Endodermal cell (in vitro differentiated cells): ENCODE measurements at regions not wholly inside any gene's neighbourhood (a gene's known extent, or its start where the extent isn't known, plus 50 kb on each side); places are given as distances from the start of the nearest gene placed in this dataset.

Experiments
- DNase-seq: peaks from one replicate; pipeline ENCODE4 v3.0.0-alpha.2; 2017
- H3K27ac ChIP-seq: 2 replicates; pipeline ENCODE4 v1.5.1; 2013; ENCODE audit warnings: mild to moderate bottlenecking, low read depth, low read length, moderate library complexity
- H3K27me3 ChIP-seq: 2 replicates; pipeline ENCODE4 v1.6.1; 2013; ENCODE audit warnings: mild to moderate bottlenecking, low read length, moderate library complexity; ENCODE audit not compliant: insufficient read depth, control insufficient read depth, poor library complexity, severe bottlenecking
- H3K36me3 ChIP-seq: 2 replicates; pipeline ENCODE4 v1.7.0; 2013; ENCODE audit warnings: mild to moderate bottlenecking, low read length, moderate library complexity; ENCODE audit not compliant: control insufficient read depth, insufficient read depth
- H3K4me1 ChIP-seq: one replicate; pipeline ENCODE4 v1.7.0; 2013; ENCODE audit warnings: low read length; ENCODE audit not compliant: control insufficient read depth, insufficient read depth
- H3K4me3 ChIP-seq: 2 replicates; pipeline ENCODE4 v1.5.1; 2013; ENCODE audit warnings: mild to moderate bottlenecking, low read length, moderate library complexity
- H3K9ac ChIP-seq: 2 replicates; pipeline ENCODE4 v1.6.1; 2013; ENCODE audit warnings: mild to moderate bottlenecking, low read length, moderate library complexity; ENCODE audit not compliant: poor library complexity, severe bottlenecking; ENCODE audit errors: extremely low read depth
- H3K9me3 ChIP-seq: 2 replicates; pipeline ENCODE4 v1.6.1; 2013; ENCODE audit warnings: mild to moderate bottlenecking, low read length, moderate library complexity; ENCODE audit not compliant: control insufficient read depth
- H3K27ac Mint-ChIP-seq: 2 replicates; pipeline ENCODE4 v1.8.0; 2020; ENCODE audit warnings: mixed read lengths
- H3K27me3 Mint-ChIP-seq: 2 replicates; pipeline ENCODE4 v1.8.0; 2021; ENCODE audit warnings: mild to moderate bottlenecking, mixed read lengths; ENCODE audit not compliant: insufficient read depth
- H3K36me3 Mint-ChIP-seq: 2 replicates; pipeline ENCODE4 v1.8.0; 2020; ENCODE audit warnings: low read depth, mixed read lengths
- H3K4me1 Mint-ChIP-seq: 2 replicates; pipeline ENCODE4 v1.8.0; 2020; ENCODE audit warnings: mixed read lengths
- H3K4me3 Mint-ChIP-seq: 2 replicates; pipeline ENCODE4 v1.8.0; 2020; ENCODE audit warnings: mild to moderate bottlenecking, moderate library complexity, mixed read lengths
- H3K9me3 Mint-ChIP-seq: 2 replicates; pipeline ENCODE4 v1.8.0; 2020; ENCODE audit warnings: mild to moderate bottlenecking, mixed read lengths
- CTCF ChIP-seq: fragments of 200-600 bp; sonication (generic); conservative IDR thresholded peaks from 2 replicates; pipeline ENCODE4 v1.5.0; 2021; ENCODE audit warnings: antibody characterized with exemption, mild to moderate bottlenecking
- WGBS, 2 experiments: methylation state at CpG; one replicate each; pipeline versions ENCODE4 v1.1.5 to v1.1.7; 2013; ENCODE audit warnings: missing lambda C conversion rate in 2 of 2, mixed read lengths in 1 of 2; ENCODE audit not compliant: insufficient coverage in 1 of 2, insufficient read length in 1 of 2; 5-methylcytosine and 5-hydroxymethylcytosine counted together

- no peak overlapping the region for H3K9ac ChIP-seq
- Mint-ChIP-seq H3K4me3 (no peak overlapping the region), H3K27ac (no peak overlapping the region), H3K27me3 (no peaks in the 10 kb centered on the region), H3K36me3 (no peaks in the 10 kb centered on the region), H3K4me1 (peaks cover 5% of the 10 kb centered on the region), H3K9me3 (peaks cover 6% of the 10 kb centered on the region)
- H3K27ac ChIP-seq = no peak overlapping the region
- H3K9me3 ChIP-seq = peaks cover 6% of the 10 kb centered on the region
- H3K4me3 ChIP-seq = no peak overlapping the region
- 97 to 100% methylated on average over 1 of the region's 1 CpG for WGBS, 2 experiments
- TF ChIP-seq CTCF = no peak
- DNase-seq = no peak
- no peaks in the 10 kb centered on the region for H3K4me1 ChIP-seq
- H3K36me3 ChIP-seq = no peaks in the 10 kb centered on the region
- no peaks in the 10 kb centered on the region for H3K27me3 ChIP-seq
Observed at GRCh38 chr16:25426829-25427228, 169.2 kb upstream of the ZKSCAN2 start.

- Histone ChIP-seq H3K4me1 (no peaks in the 10 kb centered on the region), H3K9ac (no peak overlapping the region), H3K27ac (no peak overlapping the region), H3K27me3 (no peaks in the 10 kb centered on the region), H3K4me3 (no peak overlapping the region), H3K36me3 (no peaks in the 10 kb centered on the region), H3K9me3 (no peaks in the 10 kb centered on the region)
- peaks cover 5% of the 10 kb centered on the region for H3K4me1 Mint-ChIP-seq
- no peaks in the 10 kb centered on the region for H3K9me3 Mint-ChIP-seq
- H3K4me3 Mint-ChIP-seq = no peak overlapping the region
- TF ChIP-seq CTCF = no peak
- H3K27ac Mint-ChIP-seq = no peak overlapping the region
- no peak for DNase-seq
- H3K27me3 Mint-ChIP-seq = no peaks in the 10 kb centered on the region
- WGBS, 2 experiments = 90% methylated on average over 3 of the region's 3 CpGs
- H3K36me3 Mint-ChIP-seq = no peaks in the 10 kb centered on the region
Observed at GRCh38 chr16:25419681-25420080, 162.0 kb upstream of the ZKSCAN2 start.

GRCh38 chr16:25419153-25419552 is 161.5 kb upstream of the ZKSCAN2 start:
- no peak overlapping the region for H3K27ac Mint-ChIP-seq
- H3K4me1 Mint-ChIP-seq = peaks cover 2% of the 10 kb centered on the region
- H3K9ac ChIP-seq = no peak overlapping the region
- H3K9me3 Mint-ChIP-seq = no peaks in the 10 kb centered on the region
- no peaks in the 10 kb centered on the region for H3K36me3 Mint-ChIP-seq
- TF ChIP-seq CTCF = no peak
- H3K27me3 ChIP-seq = no peaks in the 10 kb centered on the region
- no peaks in the 10 kb centered on the region for H3K36me3 ChIP-seq
- no peak overlapping the region for H3K27ac ChIP-seq
- no peak overlapping the region for H3K4me3 ChIP-seq
- H3K4me3 Mint-ChIP-seq = no peak overlapping the region
- no peaks in the 10 kb centered on the region for H3K9me3 ChIP-seq
- DNase-seq = no peak
- no peaks in the 10 kb centered on the region for H3K27me3 Mint-ChIP-seq
- no peaks in the 10 kb centered on the region for H3K4me1 ChIP-seq
